ENCODE measurements at regions not wholly inside any gene's neighbourhood (a gene's known extent, or its start where the extent isn't known, plus 50 kb on each side); places are given as distances from the start of the nearest gene placed in this dataset.

DNA sequence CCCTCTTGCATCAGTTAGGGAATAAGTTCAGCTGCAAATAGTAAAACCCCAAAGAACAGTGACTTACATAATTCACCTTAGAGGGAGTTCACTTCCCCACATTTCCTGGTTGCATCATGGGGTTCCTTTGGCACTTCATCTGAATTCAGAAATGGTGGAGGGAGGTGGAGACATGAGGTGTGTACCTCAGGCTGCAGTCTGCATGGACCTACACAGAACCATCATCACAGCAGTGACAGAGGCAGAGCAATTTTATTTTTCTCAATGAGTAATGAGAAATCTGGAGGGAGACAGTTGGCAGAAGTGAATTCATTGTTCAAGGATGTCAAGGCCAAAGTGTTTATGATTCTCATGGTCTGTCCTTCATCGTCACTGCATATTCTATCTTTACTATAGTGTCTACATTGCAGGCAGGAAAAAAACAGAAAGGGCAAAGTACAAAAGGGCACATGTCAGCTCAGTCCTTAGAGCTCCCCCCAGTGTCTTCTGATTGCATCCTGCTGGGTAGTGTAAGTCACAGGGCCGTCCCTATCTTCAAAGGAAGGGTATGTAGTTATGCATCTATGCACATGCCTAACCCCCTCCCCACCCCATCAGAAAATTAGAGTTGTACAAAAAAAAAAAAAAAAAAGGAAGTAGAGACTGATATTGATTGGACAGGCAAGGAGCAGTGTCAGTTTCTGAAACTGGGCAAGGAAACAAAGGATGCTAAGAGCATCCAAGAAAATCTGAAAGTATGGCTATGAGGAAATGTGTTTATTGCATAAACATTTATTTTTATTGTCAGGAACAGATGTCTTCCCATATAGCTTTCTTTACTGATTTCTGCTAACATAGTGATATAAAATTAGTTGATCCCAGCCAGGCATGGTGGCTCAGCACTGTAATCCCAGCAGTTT lies 132.7 kb upstream of the APC start:
- no peaks in the 10 kb centered on the region for H3K9me3 Mint-ChIP-seq
- H3K27ac ChIP-seq (ENCODE audit: low read depth, low read length): no peak overlapping the region
- no peaks in the 10 kb centered on the region for H3K27me3 ChIP-seq (ENCODE audit: control insufficient read depth, insufficient read depth, low read length, poor library complexity, severe bottlenecking)
- no peak overlapping the region for H3K9ac ChIP-seq (ENCODE audit: extremely low read depth, low read length, poor library complexity, severe bottlenecking)
- no peaks in the 10 kb centered on the region for H3K9me3 ChIP-seq (ENCODE audit: control insufficient read depth, low read length)
- H3K27me3 Mint-ChIP-seq (ENCODE audit: insufficient read depth): no peaks in the 10 kb centered on the region
- peak; percentile 61 for DNase-seq
- H3K4me3 Mint-ChIP-seq: no peak overlapping the region
- no peaks in the 10 kb centered on the region for H3K4me1 ChIP-seq (ENCODE audit: control insufficient read depth, insufficient read depth, low read length)
- H3K4me3 ChIP-seq (ENCODE audit: low read length): no peak overlapping the region
- 59 to 80% methylated on average over 1 to 2 of the region's 2 CpGs for WGBS, 2 experiments (ENCODE audit: insufficient coverage in 1 of 2, insufficient read length in 1 of 2)
- H3K4me1 Mint-ChIP-seq: peaks cover 11% of the 10 kb centered on the region
- no peak overlapping the region for H3K27ac Mint-ChIP-seq
- H3K36me3 ChIP-seq (ENCODE audit: control insufficient read depth, insufficient read depth, low read length): no peaks in the 10 kb centered on the region
- H3K36me3 Mint-ChIP-seq (ENCODE audit: low read depth): no peaks in the 10 kb centered on the region
- peak; percentile 67 for TF ChIP-seq CTCF (conservative IDR thresholded peaks at IDR 0.05)

- H3K27ac Mint-ChIP-seq: no peak overlapping the region
- 95 to 100% methylated on average over 1 of the region's 1 CpG for WGBS, 2 experiments (ENCODE audit: insufficient coverage in 1 of 2, insufficient read length in 1 of 2)
Measured at GRCh38 chr5:112608975-112609374, 128.7 kb upstream of the APC start.

GRCh38 chr5:112612663-112613062 lies 125.0 kb upstream of the APC start:
- no peak for DNase-seq
- peaks cover 8% of the 10 kb centered on the region for H3K4me1 Mint-ChIP-seq
- H3K27me3 Mint-ChIP-seq (ENCODE audit: insufficient read depth): no peaks in the 10 kb centered on the region
- TF ChIP-seq CTCF (conservative IDR thresholded peaks at IDR 0.05): no peak
- Histone ChIP-seq H3K9me3 (ENCODE audit: control insufficient read depth, low read length) (no peaks in the 10 kb centered on the region), H3K36me3 (ENCODE audit: control insufficient read depth, insufficient read depth, low read length) (no peaks in the 10 kb centered on the region), H3K4me3 (ENCODE audit: low read length) (no peak overlapping the region), H3K27me3 (ENCODE audit: control insufficient read depth, insufficient read depth, low read length, poor library complexity, severe bottlenecking) (no peaks in the 10 kb centered on the region), H3K9ac (ENCODE audit: extremely low read depth, low read length, poor library complexity, severe bottlenecking) (no peak overlapping the region), H3K4me1 (ENCODE audit: control insufficient read depth, insufficient read depth, low read length) (peaks cover 5% of the 10 kb centered on the region), H3K27ac (ENCODE audit: low read depth, low read length) (no peak overlapping the region)
- H3K9me3 Mint-ChIP-seq: no peaks in the 10 kb centered on the region
- WGBS, 2 experiments (ENCODE audit: insufficient coverage in 1 of 2, insufficient read length in 1 of 2): 92% methylated on average over 4 of the region's 4 CpGs; no CpG with 5 or more reads in 1 of the 2 experiments
- H3K36me3 Mint-ChIP-seq (ENCODE audit: low read depth): no peaks in the 10 kb centered on the region
- no peak overlapping the region for H3K4me3 Mint-ChIP-seq
- no peak overlapping the region for H3K27ac Mint-ChIP-seq

More at GRCh38 chr5:112608975-112609374, 128.7 kb upstream of the APC start:
- H3K4me1 ChIP-seq (ENCODE audit: control insufficient read depth, insufficient read depth, low read length): no peaks in the 10 kb centered on the region
- Mint-ChIP-seq H3K36me3 (ENCODE audit: low read depth) (no peaks in the 10 kb centered on the region), H3K4me3 (no peak overlapping the region), H3K9me3 (no peaks in the 10 kb centered on the region), H3K4me1 (peaks cover 11% of the 10 kb centered on the region), H3K27me3 (ENCODE audit: insufficient read depth) (no peaks in the 10 kb centered on the region)
- no peaks in the 10 kb centered on the region for H3K27me3 ChIP-seq (ENCODE audit: control insufficient read depth, insufficient read depth, low read length, poor library complexity, severe bottlenecking)
- TF ChIP-seq CTCF (conservative IDR thresholded peaks at IDR 0.05): no peak
- H3K36me3 ChIP-seq (ENCODE audit: control insufficient read depth, insufficient read depth, low read length): no peaks in the 10 kb centered on the region
- H3K9me3 ChIP-seq (ENCODE audit: control insufficient read depth, low read length): no peaks in the 10 kb centered on the region
- DNase-seq: no peak
- no peak overlapping the region for H3K9ac ChIP-seq (ENCODE audit: extremely low read depth, low read length, poor library complexity, severe bottlenecking)
- no peak overlapping the region for H3K4me3 ChIP-seq (ENCODE audit: low read length)
- H3K27ac ChIP-seq (ENCODE audit: low read depth, low read length): no peak overlapping the region
